Anterior cingulate cortex (tissue), 58 donors: ENCODE measurements at regions not wholly inside any gene's neighbourhood (a gene's known extent, or its start where the extent isn't known, plus 50 kb on each side); places are given as distances from the start of the nearest gene placed in this dataset.
A peak's percentile ranks its signal among the peaks of the same experiment; 100 is the strongest.

ENCODE experiments used
- DNase-seq, 58 donors: peaks; one replicate each; lab custom pipeline; 2025; lab: John Stamatoyannopoulos, UW

DNA sequence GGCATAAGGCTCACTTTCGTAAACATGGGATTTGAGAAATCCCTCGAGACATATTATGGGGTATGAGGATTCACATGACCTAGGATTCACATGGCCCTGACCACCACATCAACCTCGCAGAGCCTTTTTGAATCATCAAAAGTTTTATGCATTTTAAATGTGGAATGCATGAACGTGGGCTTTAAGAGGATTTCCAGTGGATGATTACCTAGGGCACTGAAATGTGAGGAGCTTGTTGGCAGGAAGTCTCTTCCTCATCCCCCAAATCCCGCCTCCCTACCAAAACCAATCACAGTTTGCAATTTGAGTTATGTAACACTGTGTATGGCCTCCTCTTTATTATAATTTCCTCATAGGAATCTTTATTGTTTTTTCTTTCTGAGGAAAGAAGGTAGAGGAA is 659.6 kb upstream of the TBX3 start:
- no peak for DNase-seq

DNA sequence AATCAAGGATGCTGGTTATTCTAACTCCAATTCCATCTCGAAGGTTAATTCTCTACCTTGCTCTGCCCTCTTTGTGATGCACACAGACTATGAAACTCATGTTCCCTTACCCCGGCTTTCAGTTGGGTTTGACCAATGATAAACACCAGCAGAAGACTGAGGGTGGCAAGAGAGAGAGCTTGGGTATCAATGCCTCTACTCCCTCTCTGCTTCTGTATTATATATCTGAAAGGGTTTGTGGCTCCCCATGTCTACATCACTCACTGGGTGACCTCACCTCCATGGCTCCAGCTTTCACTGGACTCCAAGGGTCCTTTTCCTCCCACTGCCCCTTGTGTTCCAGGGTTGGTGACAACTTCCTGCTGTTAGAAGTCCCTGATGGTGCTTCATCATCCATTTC is 659.0 kb upstream of the TBX3 start:
- no peak for DNase-seq

DNA sequence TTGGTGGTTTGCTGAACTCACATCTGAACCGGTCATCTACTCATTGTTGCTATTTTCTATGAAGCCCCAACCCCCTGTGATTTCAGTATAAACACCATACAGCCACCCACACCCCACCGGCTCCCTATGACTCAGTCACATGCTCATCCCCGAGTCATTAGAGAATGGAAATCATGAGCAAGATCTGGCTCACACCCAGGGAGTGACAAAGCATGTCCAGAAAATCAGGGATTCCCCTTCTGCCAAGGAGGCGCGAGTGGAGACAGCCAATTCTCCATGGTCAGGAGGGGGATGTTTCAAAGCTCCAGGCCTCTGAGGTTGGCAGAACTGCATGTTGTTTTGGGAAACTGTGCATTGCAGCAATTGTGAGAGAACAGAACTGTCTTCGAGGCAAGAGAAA is 657.5 kb upstream of the TBX3 start:
- DNase-seq, result peak in 13 of 58 donors; percentile 1 to 63 (median 9)

DNA sequence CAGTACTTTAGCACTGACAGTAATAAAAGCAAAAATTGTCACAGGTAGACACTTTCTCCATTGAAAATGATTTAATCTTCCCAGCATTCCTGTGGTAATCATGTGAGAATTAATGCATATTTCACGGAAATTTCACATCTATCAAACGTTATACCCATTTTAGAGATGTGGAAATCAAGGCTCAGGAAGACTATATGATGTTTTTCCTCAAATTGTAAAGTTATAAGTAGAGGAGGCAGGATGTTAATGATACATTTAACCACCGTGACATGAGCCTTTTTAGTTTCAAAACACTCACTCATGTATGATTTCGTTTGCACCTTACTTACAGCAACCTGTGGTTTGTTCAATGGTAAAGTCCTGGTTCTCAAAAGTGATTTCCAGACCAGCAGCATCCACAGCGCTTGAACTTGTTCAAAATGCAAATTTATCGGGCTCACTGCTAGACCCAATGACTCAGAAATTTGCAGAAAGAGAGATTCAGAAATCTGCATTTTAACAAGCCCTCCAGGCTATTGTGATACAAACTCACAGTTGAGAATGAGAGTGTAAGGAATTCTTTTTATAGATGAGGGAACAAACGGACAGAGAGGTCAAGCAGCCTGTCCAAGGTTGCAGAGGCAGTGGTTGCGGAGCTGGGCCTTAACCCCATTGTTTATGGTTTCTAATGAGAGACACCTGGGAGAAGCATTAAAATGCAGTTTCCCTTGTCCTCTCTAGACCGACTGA is 654.8 kb upstream of the TBX3 start:
- no peak for DNase-seq

DNA sequence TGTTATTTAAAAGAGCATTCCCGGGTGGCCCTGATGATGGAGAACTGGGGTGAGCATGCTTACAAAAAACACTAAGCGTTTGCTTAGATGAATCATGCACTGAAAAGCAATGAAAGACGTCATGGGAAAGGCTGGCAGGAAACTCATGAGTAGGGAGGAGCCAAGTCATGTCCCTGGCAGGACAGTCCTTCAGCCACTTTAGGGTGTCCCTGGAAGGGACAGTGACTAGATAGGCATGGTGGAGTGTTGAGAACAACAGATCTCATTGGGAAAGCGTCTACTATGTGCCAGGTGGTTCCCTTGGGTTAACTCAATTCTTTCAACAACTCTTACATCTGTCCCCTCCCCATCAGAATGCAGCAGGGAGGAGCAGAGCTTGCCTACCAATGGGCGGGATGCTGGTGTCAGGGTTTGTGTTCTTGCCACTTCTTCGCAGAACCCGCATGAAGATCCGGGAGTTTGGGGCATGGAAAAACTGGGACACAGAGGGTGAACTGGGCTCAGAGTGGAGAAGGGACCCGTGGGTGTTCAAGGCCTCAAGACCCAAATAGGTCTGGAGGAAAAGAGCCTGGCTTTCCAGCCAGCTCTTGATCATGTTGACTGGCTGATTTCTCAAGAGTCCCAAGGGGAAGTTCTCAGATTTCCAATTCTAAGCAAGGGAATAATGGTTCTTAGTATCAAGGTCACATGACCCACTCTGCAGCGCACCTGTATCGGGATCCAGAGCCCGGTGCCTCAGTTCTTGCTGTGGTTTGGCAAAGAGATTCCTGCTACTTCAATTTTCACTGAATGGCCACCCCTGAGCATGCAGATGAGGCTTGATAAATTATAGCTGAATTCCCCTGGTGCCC is 653.9 kb upstream of the TBX3 start:
- peak in 6 of 58 donors; percentile 1 to 42 (median 12) for DNase-seq

GRCh38 chr12:115336506-115336905 is 652.5 kb upstream of the TBX3 start:
- DNase-seq, result no peak

- DNase-seq, result no peak
Measured at GRCh38 chr12:115335594-115335993, 651.6 kb upstream of the TBX3 start.

DNA sequence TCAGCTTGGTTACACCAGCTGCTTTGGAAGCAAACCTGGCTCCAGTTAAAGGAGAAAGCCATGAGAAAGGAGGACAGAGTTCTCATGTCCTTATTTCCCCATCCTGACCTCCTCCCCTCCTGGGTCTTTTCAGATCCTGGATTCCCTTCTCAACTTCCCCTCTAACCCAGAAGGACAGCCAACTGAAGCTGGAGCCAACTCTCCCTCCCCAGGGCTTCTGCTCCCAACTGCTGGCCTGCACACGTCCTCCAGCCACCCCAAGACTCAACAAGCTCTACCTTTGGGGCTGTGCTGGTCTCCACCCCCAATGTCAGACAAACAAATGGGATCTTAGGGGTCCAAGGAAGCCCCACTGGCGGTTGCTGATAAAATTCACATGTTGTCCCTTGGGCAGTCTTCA is 651.1 kb upstream of the TBX3 start:
- no peak for DNase-seq

DNA sequence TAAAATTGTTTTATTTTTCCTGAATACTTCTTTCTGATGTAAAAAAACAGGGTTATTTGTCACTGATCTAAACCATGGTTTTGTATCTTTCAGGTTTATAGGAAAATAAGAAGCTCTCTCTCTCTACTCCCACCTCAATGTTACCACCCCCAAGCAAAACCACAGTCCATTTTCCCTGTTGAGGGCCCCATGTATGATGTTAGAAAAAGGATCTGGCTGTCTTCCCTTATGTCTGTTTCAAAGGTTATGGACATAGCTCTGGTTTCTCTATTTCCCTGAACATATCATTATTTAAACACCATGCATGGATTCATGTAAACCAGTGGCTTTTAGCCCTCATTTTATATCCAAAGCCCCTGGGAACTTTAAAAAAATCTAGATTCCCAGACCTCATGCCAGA is 649.0 kb upstream of the TBX3 start:
- DNase-seq, result no peak

GRCh38 chr12:115325858-115326257 is 641.9 kb upstream of the TBX3 start:
- DNase-seq, result peak in 6 of 58 donors; percentile 2 to 25 (median 8)

DNA sequence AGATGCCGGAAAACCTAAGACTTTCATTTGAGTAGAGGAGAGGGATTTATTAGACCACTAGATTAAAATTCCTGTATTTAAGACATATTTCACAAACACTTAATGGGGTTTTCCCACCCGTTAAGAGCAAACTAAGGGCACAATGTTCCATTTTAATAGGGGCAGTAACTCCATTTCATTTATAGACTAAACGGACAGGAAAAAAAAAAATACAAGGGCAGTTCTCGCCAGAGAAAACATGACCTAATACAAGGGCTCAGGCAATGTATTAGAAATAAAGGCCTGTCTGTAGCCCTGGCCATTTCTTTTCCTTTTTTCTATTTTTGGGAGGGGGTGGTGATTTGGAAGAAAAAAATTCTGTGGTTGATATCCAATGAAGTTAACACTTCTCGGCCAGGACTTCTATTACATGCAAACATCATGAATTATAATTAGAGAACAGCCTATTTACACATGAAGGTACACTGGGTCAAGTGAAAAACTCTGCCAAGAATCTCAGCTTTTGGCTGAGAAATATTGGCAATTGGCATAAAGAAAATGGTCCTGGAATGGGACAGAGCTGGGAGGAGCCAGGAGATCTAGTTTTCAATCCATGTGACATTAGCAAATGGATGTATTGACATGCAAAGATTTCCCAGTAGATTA is 641.1 kb upstream of the TBX3 start:
- no peak for DNase-seq

DNA sequence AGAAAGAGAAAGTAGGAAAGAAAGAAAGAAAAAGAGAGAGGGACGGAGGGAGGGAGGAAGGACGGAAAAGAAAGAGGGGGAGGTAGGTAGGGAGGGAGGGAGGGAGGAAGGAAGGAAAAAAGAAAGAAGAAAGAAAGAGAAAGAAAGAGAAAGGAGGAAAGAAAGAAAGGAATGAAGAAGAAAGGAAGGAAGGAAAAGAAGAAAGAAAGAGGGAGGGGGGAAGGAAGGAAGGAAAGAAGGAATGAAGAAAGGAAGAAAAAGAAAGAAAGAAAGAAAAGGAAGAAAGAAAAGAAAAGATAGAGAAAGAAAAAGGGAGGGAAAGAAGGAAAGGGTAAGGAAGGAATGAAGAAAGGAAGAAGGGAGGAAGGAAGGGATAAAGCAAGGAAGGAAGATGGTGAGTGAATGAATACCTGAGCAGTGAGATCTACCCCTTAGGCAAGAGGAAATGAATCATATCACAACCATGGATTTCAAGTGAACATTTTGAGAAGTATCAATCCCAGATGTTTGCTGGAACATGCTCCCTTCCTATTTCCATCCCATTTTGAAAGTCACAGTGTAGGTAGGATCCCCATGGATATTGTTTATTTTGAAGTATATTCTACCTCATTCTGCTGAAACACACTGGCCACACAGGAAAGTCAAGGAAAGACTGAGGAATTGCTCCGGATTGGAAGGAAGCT is 639.4 kb upstream of the TBX3 start:
- DNase-seq, result no peak

- DNase-seq, result no peak
Measured at GRCh38 chr12:115322275-115322674, 638.3 kb upstream of the TBX3 start.

DNA sequence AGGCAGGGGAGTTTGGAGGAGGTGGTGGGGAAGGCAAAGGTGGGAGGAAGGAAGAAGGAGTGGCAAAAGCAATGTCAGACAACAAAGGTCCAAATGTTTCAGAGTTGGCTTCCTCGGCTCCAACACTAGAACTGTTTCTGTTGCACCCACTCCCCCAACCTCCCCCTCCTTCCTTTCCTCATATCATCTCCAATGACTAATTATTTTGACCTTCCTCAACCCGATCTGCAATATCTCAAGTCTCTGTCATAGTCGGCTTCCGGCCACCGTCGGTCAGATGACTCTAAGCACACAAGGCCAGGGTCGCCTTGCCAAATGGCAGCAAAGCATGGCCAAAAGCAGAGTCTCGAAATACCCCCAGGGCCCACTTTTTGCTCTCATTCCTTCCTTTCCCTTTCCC is 637.0 kb upstream of the TBX3 start:
- no peak for DNase-seq

DNA sequence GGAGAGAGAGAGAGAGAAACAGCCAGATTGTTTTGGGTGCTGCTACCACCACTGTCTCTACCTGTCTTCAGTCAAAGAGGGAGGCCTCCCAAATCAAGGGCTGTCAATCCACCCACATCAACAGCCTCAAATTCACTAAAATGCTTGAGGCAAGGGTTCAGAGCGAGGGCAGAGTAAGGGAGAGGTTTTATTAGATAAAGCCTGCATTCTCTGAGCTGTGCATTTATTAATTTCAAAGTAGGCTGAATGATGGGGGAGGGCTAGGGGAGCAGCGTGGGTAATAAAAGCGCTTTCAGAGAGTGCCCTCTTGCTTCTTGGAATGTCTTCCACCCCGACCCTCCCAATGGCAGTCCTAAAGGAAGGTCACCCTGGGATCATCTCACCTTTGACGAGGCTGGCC is 636.5 kb upstream of the TBX3 start:
- DNase-seq, result no peak

DNA sequence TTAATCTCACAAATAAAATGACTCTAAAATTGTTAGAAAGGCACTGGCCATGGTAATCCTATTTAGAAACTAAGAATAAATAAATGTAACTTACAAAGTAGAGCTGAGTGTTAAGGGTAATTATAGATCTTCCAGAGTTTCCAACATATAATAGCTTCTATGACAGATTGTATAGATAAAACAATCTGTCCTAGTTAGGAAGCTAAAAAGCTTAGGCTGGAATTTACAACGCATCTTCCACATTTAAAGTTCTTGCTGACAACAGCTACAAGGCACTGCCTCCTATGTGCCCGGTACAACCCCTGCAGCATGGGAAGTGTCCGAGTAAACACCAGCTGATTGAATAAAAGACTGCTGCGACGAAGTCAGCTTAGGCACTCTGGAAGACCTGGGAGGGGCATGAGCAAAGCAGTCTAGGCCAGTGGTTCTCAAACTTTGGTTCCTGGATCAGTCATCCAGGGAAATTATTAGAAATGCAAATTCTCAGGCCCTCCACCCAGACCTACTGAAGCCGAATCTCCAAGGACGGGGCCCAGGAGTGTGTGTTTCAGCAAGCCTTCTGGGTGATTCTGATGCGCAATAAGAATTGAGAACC is 635.6 kb upstream of the TBX3 start:
- no peak for DNase-seq

DNA sequence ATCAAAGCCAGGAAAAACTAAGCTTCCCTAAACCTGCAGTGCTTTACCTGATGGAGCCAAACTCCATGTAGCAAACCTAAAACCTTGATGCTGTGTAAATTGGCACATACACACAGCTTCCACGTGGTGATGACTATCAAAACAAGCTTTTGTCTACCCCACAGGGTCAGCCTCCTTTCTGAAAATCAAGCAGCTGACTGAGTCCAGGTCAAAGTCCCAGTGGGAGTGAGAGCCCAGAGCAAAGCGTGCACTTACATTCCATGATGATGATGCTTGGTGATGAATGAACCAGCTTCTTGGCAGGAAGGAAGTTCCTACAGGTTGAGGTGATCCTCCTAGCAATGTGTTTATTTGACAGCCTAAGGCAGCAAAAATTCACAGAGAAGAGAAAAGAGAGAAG is 630.0 kb upstream of the TBX3 start:
- DNase-seq, result no peak

DNA sequence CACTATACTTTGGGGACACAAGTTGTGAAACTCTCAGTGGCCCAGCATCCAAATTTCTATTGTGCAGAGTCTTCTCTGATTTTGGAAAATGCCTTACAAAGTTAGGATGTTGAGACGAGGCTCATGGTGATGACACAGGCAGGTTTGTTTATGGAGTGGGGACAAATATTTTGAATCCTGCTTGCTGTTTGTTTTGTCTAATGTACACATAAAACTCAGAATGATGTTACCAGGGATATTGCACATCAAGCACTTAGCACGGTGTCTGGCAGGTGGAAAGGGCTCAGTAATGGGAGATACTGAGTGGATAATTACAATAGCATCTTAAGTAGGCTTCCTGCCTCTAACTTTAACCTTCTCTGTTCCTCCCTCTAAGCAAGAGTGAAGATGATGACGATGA is 628.9 kb upstream of the TBX3 start:
- no peak for DNase-seq

- no peak for DNase-seq
Measured at GRCh38 chr12:115311875-115312274, 627.9 kb upstream of the TBX3 start.

- DNase-seq, result no peak
Measured at GRCh38 chr12:115308918-115309317, 624.9 kb upstream of the TBX3 start.

- no peak for DNase-seq
Measured at GRCh38 chr12:115306380-115306779, 622.4 kb upstream of the TBX3 start.
